ENCODE measurements at regions not wholly inside any gene's neighbourhood (a gene's known extent, or its start where the extent isn't known, plus 50 kb on each side); places are given as distances from the start of the nearest gene placed in this dataset.

GRCh38 chr16:24440306-24440705 is 99.1 kb upstream of the RBBP6 start:
- Histone ChIP-seq H3F3A (replicated peaks; ENCODE audit: low read depth) (no peaks in the 10 kb centered on the region), H3K27ac (ENCODE audit: low read depth) (no peak overlapping the region), H3K79me2 (replicated peaks; ENCODE audit: insufficient read depth) (no peaks in the 10 kb centered on the region), H3K4me3 (no peak overlapping the region), H3K4me1 (ENCODE audit: insufficient read depth) (peaks cover 3% of the 10 kb centered on the region; the same call in 1 of the 2 replicates), H3K9me2 (ENCODE audit: insufficient read depth) (no peaks in the 10 kb centered on the region), H3K36me3 (ENCODE audit: insufficient read depth) (no peaks in the 10 kb centered on the region), H3K27me3 (ENCODE audit: insufficient read depth) (no peaks in the 10 kb centered on the region), H3K4me2 (no peak overlapping the region), H2AFZ (no peak overlapping the region), H4K20me1 (replicated peaks; ENCODE audit: insufficient read depth) (no peaks in the 10 kb centered on the region)
- no peak overlapping the region for H3K27ac Mint-ChIP-seq
- ATAC-seq (no peak), DNase-seq (ENCODE audit: low spot score) (no peak)
- H3K36me3 Mint-ChIP-seq (ENCODE audit: low read depth), result peaks cover 22% of the 10 kb centered on the region; the same call in 2 of the 3 replicates
- no peak for TF ChIP-seq STAT1 (IDR thresholded peaks at IDR 0.05; ENCODE audit: unreplicated experiment)
- TF ChIP-seq EZH2 (IDR thresholded peaks at IDR 0.05; ENCODE audit: low read depth, unreplicated experiment), result no peak
- TF ChIP-seq ZNF462 (CRISPR knock-in tag; IDR thresholded peaks at IDR 0.05), result no peak
- no peak for TF ChIP-seq REST (IDR thresholded peaks at IDR 0.05; ENCODE audit: unreplicated experiment)
- TF ChIP-seq NANOG (IDR thresholded peaks at IDR 0.05; ENCODE audit: borderline replicate concordance), result no peak
- TF ChIP-seq ZNF114 (CRISPR knock-in tag; IDR thresholded peaks at IDR 0.05), result no peak
- TF ChIP-seq POLR2AphosphoS5 (IDR thresholded peaks at IDR 0.05; ENCODE audit: low read depth), result no peak
- TF ChIP-seq EZH2phosphoT487 (IDR thresholded peaks at IDR 0.05; ENCODE audit: unreplicated experiment), result no peak
- no peak overlapping the region for H3K4me3 Mint-ChIP-seq
- H3K9me3 Mint-ChIP-seq, result peaks cover 31% of the 10 kb centered on the region
- H3K4me1 Mint-ChIP-seq, result no peaks in the 10 kb centered on the region
- peaks cover 5% of the 10 kb centered on the region for H3K27me3 Mint-ChIP-seq (ENCODE audit: insufficient read depth, low read depth, poor library complexity)
